IMR-90 (cell line): ENCODE measurements at regions not wholly inside any gene's neighbourhood (a gene's known extent, or its start where the extent isn't known, plus 50 kb on each side); places are given as distances from the start of the nearest gene placed in this dataset.

ENCODE experiments used
- ATAC-seq: fragments of 200-7000 bp; cut with Tn5 transposase; 2 replicates; pipeline ENCODE4 v1.9.1; 2020; ENCODE audit warnings: low read depth, mild to moderate bottlenecking, moderate library complexity
- BruUV-seq: library from RNA; stranded (reverse); fragments of 400-500 nt; replicated peaks from 2 replicates; lab custom pipeline; 2021; lab: Mats Ljungman, UMichigan
- CTCF ChIA-PET: fragments of 300-600 bp; formaldehyde crosslinking; extraction: SDS; loops from one replicate; lab custom pipeline; 2021; ENCODE audit warnings: antibody characterized with exemption; lab: Yijun Ruan, JAX
- POLR2A ChIA-PET: fragments of 300-600 bp; sonication (Branson Sonifier 250); formaldehyde crosslinking; loops from one replicate; lab custom pipeline; 2022; ENCODE audit warnings: antibody characterized with exemption; ENCODE audit not compliant: unreplicated experiment; lab: Charles Lee
- DNase-seq: peaks from one replicate; pipeline ENCODE4 v3.0.0; 2013
- H2AFZ ChIP-seq: replicated peaks from 2 replicates; pipeline ENCODE3; 2013; ENCODE audit warnings: low read length, mild to moderate bottlenecking; ENCODE audit not compliant: poor library complexity
- H2AK5ac ChIP-seq: 2 replicates; pipeline ENCODE4 v1.6.1; 2013; ENCODE audit warnings: low read depth, low read length, inconsistent platforms
- H2AK9ac ChIP-seq: replicated peaks from 2 replicates; pipeline ENCODE3; 2013; ENCODE audit warnings: mild to moderate bottlenecking, low read depth, low read length, moderate library complexity; ENCODE audit not compliant: poor library complexity
- H2BK120ac ChIP-seq: 2 replicates; pipeline ENCODE4 v1.6.1; 2013; ENCODE audit warnings: low read depth, low read length, inconsistent platforms
- H2BK15ac ChIP-seq: 3 replicates; pipeline ENCODE4 v1.6.1; 2013; ENCODE audit warnings: low read depth, low read length, inconsistent platforms
- H2BK20ac ChIP-seq: 2 replicates; pipeline ENCODE4 v1.6.1; 2013; ENCODE audit warnings: low read depth, mild to moderate bottlenecking, inconsistent platforms, low read length, moderate library complexity
- H2BK5ac ChIP-seq: 2 replicates; pipeline ENCODE4 v1.6.1; 2013; ENCODE audit warnings: mild to moderate bottlenecking, low read depth, low read length, inconsistent platforms; ENCODE audit not compliant: poor library complexity, severe bottlenecking
- H3K14ac ChIP-seq: replicated peaks from 2 replicates; pipeline ENCODE4 v1.6.1; 2013; ENCODE audit warnings: low read depth, low read length, inconsistent platforms
- H3K18ac ChIP-seq: 2 replicates; pipeline ENCODE4 v1.6.1; 2013; ENCODE audit warnings: low read depth, low read length, control low read depth
- H3K23ac ChIP-seq: 2 replicates; pipeline ENCODE4 v1.6.1; 2013; ENCODE audit warnings: low read depth, low read length, inconsistent platforms
- H3K27ac ChIP-seq: 2 replicates; pipeline ENCODE4 v1.5.1; 2013; ENCODE audit warnings: mild to moderate bottlenecking, control low read depth, low read length; ENCODE audit not compliant: insufficient read depth
- H3K27me3 ChIP-seq: 2 replicates; pipeline ENCODE4 v1.6.1; 2013; ENCODE audit warnings: low read length; ENCODE audit not compliant: control insufficient read depth, insufficient read depth
- H3K36me3 ChIP-seq: 2 replicates; pipeline ENCODE4 v1.6.1; 2013; ENCODE audit warnings: low read length, mixed read lengths; ENCODE audit not compliant: control insufficient read depth, insufficient read depth
- H3K4ac ChIP-seq: 2 replicates; pipeline ENCODE4 v1.6.1; 2013; ENCODE audit warnings: low read depth, low read length, inconsistent platforms
- H3K4me1 ChIP-seq: 2 replicates; pipeline ENCODE4 v1.6.1; 2013; ENCODE audit warnings: low read length, mixed read lengths; ENCODE audit not compliant: control insufficient read depth, insufficient read depth
- H3K4me2 ChIP-seq: 2 replicates; pipeline ENCODE4 v1.6.1; 2013; ENCODE audit warnings: low read depth, mild to moderate bottlenecking, control low read depth, low read length, moderate library complexity
- H3K4me3 ChIP-seq: 2 replicates; pipeline ENCODE4 v1.5.1; 2013; ENCODE audit warnings: low read depth, mild to moderate bottlenecking, control low read depth, low read length, moderate library complexity; ENCODE audit not compliant: insufficient read depth
- H3K56ac ChIP-seq: 2 replicates; pipeline ENCODE4 v1.6.1; 2013; ENCODE audit warnings: low read length, inconsistent platforms; ENCODE audit not compliant: insufficient read depth; ENCODE audit errors: extremely low read depth
- H3K79me1 ChIP-seq, 2 experiments: 2 replicates each; pipeline ENCODE4 v1.6.1; 2013; ENCODE audit warnings: low read length in 2 of 2, inconsistent platforms in 1 of 2, low read depth in 1 of 2
- H3K9ac ChIP-seq: 2 replicates; pipeline ENCODE4 v1.6.1; 2013; ENCODE audit warnings: low read depth, low read length, control low read depth
- H3K9me1 ChIP-seq: 2 replicates; pipeline ENCODE4 v1.6.1; 2013; ENCODE audit warnings: low read length, inconsistent platforms; ENCODE audit not compliant: insufficient read depth
- H3K9me3 ChIP-seq: 2 replicates; pipeline ENCODE4 v1.6.1; 2013; ENCODE audit warnings: low read length; ENCODE audit not compliant: control insufficient read depth, insufficient read depth
- H4K20me1 ChIP-seq: 2 replicates; pipeline ENCODE4 v1.6.1; 2013; ENCODE audit warnings: low read length, inconsistent platforms; ENCODE audit not compliant: insufficient read depth
- H4K5ac ChIP-seq: 2 replicates; pipeline ENCODE4 v1.6.1; 2013; ENCODE audit warnings: mild to moderate bottlenecking, low read depth, low read length, control low read depth
- H4K8ac ChIP-seq, 2 experiments: 2 replicates each; pipeline ENCODE4 v1.6.1; 2013; ENCODE audit warnings: low read depth in 2 of 2, low read length in 2 of 2, control low read depth in 1 of 2, inconsistent platforms in 1 of 2
- H4K91ac ChIP-seq: 2 replicates; pipeline ENCODE4 v1.6.1; 2013; ENCODE audit warnings: low read depth, low read length, inconsistent platforms; ENCODE audit not compliant: insufficient read depth
- CEBPB ChIP-seq: IDR thresholded peaks from 2 replicates; pipeline ENCODE4 v1.6.1; 2012; ENCODE audit warnings: low read depth, low read length, improper control_type of control experiment
- USF2 ChIP-seq: fragments of 150-350 bp; IDR thresholded peaks from 2 replicates; pipeline ENCODE4 v1.6.1; 2017; ENCODE audit warnings: mild to moderate bottlenecking, antibody characterized with exemption, low read length, low read depth
- WGBS, 2 experiments: methylation state at CpG; one replicate each; pipeline versions ENCODE4 v1.1.5 to v1.1.7; 2013; ENCODE audit warnings: missing lambda C conversion rate in 2 of 2; ENCODE audit not compliant: insufficient read length in 1 of 2; ENCODE audit errors: extremely low coverage in 2 of 2; 5-methylcytosine and 5-hydroxymethylcytosine counted together
- dilution Hi-C: fragments of 300-500 bp; cut with HindIII; formaldehyde crosslinking; loops from one replicate; pipeline ENCODE4 v1.14.3; 2018; ENCODE audit warnings: low sequenced_read_pairs; ENCODE audit not compliant: unreplicated experiment
- in situ Hi-C: fragments of 300-500 bp; cut with MboI; formaldehyde crosslinking; loops from 3 replicates; pipeline ENCODE4 v1.14.3; 2019; ENCODE audit warnings: low sequenced_read_pairs, inconsistent platforms, mixed read lengths
- intact Hi-C: fragments of 100-400 bp; cut with micrococcal nuclease; formaldehyde crosslinking; loops from 2 replicates; pipeline ENCODE4 v1.10.0; 2022

GRCh38 chr1:105416261-105416660, 1640.2 kb upstream of the PRMT6 start:
- no peak overlapping the region for H2AK5ac ChIP-seq
- H3K27me3 ChIP-seq: no peaks in the 10 kb centered on the region
- H2BK20ac ChIP-seq: no peak overlapping the region
- WGBS, 2 experiments: no CpG with 5 or more reads among the region's 3 CpGs
- H3K9me1 ChIP-seq: no peaks in the 10 kb centered on the region
- H3K4me2 ChIP-seq: no peak overlapping the region
- no peak overlapping the region for H3K56ac ChIP-seq
- no peaks in the 10 kb centered on the region for H3K4me1 ChIP-seq
- TF ChIP-seq USF2: no peak
- no peak for TF ChIP-seq CEBPB
- H3K23ac ChIP-seq: no peak overlapping the region
- no peak overlapping the region for H2AFZ ChIP-seq
- no peaks in the 10 kb centered on the region for H3K79me1 ChIP-seq
- no peak overlapping the region for H3K9ac ChIP-seq
- H3K9me3 ChIP-seq: peaks cover 5% of the 10 kb centered on the region
- H4K8ac ChIP-seq: no peak overlapping the region
- H4K20me1 ChIP-seq: no peaks in the 10 kb centered on the region
- ChIA-PET CTCF (no interaction called here), POLR2A (no interaction called here)
- H4K91ac ChIP-seq: no peak overlapping the region
- no peak overlapping the region for H3K4me3 ChIP-seq
- dilution Hi-C loops: no loop called here
- intact Hi-C loops: no loop called here
- no TSS peak for BruUV-seq
- ATAC-seq: no peak
- H3K36me3 ChIP-seq: no peaks in the 10 kb centered on the region
- no peak overlapping the region for H2BK5ac ChIP-seq
- no peak overlapping the region for H3K14ac ChIP-seq
- H2BK120ac ChIP-seq: no peak overlapping the region
- no peak overlapping the region for H3K4ac ChIP-seq
- H2BK15ac ChIP-seq: no peak overlapping the region
- H3K18ac ChIP-seq: no peak overlapping the region
- in situ Hi-C loops: no loop called here
- no peak for DNase-seq
- no peak overlapping the region for H3K27ac ChIP-seq
- no peak overlapping the region for H4K5ac ChIP-seq
- no peak overlapping the region for H2AK9ac ChIP-seq
